Right atrium auricular region (tissue), 2 donors: ENCODE measurements at regions not wholly inside any gene's neighbourhood (a gene's known extent, or its start where the extent isn't known, plus 50 kb on each side); places are given as distances from the start of the nearest gene placed in this dataset.

Source experiments
- DNase-seq: peaks from one replicate; pipeline ENCODE4 v3.0.0-alpha.2; 2019; ENCODE audit warnings: low spot score
- H3K27ac ChIP-seq, 2 donors: fragments of 200-600 bp; sonication (generic); 1 replicate in 1 of 2; 2 replicates in 1 of 2; pipeline ENCODE4 v1.5.1; 2016 to 2019
- H3K27me3 ChIP-seq, 2 donors: fragments of 200-600 bp; sonication (generic); one replicate each; pipeline versions ENCODE4 v1.5.1 to v1.6.0; 2017 to 2019
- H3K36me3 ChIP-seq: fragments of 200-600 bp; sonication (generic); one replicate; pipeline ENCODE4 v1.5.1; 2016
- H3K4me1 ChIP-seq, 2 donors: fragments of 200-600 bp; sonication (generic); one replicate each; pipeline versions ENCODE4 v1.5.1 to v1.6.0; 2017 to 2019
- H3K4me3 ChIP-seq, 2 donors: fragments of 200-600 bp; sonication (generic); 1 replicate in 1 of 2; 2 replicates in 1 of 2; pipeline ENCODE4 v1.5.1; 2017 to 2019; ENCODE audit warnings: mild to moderate bottlenecking in 1 of 2, moderate library complexity in 1 of 2
- H3K9me3 ChIP-seq, 2 donors: fragments of 200-600 bp; sonication (generic); one replicate each; pipeline ENCODE4 v1.5.1; 2019
- TF ChIP-seq, protein P1 (sequence below), 2 donors: fragments of 200-600 bp; sonication (generic); IDR thresholded peaks; one replicate each; pipeline ENCODE4 v1.5.1; 2019; ENCODE audit warnings: antibody characterized with exemption in 2 of 2

DNA sequence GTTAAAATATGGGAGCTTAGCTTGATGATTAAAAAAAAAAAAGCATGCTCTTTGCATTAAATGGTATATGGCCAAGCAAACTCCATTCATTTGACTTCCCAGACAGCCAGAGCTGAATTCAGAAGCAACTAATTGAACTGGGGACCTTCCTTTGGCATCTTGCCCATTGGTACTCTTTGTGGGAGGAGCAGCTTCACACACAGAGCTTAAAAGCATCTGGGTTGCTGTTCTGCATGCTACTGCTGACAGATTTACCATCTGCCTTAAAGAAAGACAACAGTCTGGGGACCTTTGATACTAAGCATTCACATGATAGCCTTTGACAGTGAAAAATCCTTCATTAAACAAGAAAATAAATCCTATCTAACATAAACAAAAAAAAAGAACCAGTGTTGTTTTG is 977.9 kb downstream of the TMTC2 start:
- Histone ChIP-seq H3K4me1 (no peaks in the 10 kb centered on the region), H3K4me3 (no peak overlapping the region), H3K36me3 (no peaks in the 10 kb centered on the region), H3K27ac (no peak overlapping the region), H3K9me3 (no peaks in the 10 kb centered on the region), H3K27me3 (no peaks in the 10 kb centered on the region)
- DNase-seq = no peak
- TF ChIP-seq, protein P1, sequence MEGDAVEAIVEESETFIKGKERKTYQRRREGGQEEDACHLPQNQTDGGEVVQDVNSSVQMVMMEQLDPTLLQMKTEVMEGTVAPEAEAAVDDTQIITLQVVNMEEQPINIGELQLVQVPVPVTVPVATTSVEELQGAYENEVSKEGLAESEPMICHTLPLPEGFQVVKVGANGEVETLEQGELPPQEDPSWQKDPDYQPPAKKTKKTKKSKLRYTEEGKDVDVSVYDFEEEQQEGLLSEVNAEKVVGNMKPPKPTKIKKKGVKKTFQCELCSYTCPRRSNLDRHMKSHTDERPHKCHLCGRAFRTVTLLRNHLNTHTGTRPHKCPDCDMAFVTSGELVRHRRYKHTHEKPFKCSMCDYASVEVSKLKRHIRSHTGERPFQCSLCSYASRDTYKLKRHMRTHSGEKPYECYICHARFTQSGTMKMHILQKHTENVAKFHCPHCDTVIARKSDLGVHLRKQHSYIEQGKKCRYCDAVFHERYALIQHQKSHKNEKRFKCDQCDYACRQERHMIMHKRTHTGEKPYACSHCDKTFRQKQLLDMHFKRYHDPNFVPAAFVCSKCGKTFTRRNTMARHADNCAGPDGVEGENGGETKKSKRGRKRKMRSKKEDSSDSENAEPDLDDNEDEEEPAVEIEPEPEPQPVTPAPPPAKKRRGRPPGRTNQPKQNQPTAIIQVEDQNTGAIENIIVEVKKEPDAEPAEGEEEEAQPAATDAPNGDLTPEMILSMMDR (IDR thresholded peaks at IDR 0.05) = no peak

DNA sequence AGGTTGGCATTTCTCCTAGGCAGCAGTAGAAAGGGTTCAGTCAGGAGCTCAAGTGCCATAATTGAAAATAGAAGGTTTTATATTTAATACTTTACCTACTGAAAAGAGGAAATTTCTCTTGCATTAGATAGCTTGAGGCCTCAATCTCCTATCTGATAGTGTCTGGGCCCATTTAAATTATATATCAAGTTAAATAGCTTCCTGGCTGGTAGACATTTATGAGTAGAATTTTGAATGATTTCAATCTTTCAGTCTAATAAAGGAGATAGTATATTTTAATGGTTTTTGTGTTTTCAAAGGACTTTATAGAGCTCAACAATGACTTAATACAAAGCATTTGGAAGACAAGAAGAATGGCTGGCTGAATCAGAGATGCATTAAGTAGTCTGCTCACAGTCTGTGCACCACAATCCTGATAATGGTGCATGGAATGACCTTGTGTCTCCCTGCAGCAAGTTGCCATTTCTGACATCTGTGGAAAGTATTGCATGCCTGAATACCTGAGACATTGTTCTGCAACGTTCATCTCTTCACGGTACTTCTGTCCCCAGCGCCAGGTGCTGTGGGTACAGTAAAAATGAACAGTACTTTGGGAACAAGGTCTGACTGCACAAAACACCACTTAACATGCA is 974.1 kb downstream of the TMTC2 start:
- no peak overlapping the region for H3K4me3 ChIP-seq
- TF ChIP-seq, protein P1 (IDR thresholded peaks at IDR 0.05) = no peak
- H3K9me3 ChIP-seq = no peaks in the 10 kb centered on the region
- no peak overlapping the region for H3K27ac ChIP-seq
- no peaks in the 10 kb centered on the region for H3K27me3 ChIP-seq
- DNase-seq = no peak
- no peaks in the 10 kb centered on the region for H3K36me3 ChIP-seq
- H3K4me1 ChIP-seq = no peaks in the 10 kb centered on the region

DNA sequence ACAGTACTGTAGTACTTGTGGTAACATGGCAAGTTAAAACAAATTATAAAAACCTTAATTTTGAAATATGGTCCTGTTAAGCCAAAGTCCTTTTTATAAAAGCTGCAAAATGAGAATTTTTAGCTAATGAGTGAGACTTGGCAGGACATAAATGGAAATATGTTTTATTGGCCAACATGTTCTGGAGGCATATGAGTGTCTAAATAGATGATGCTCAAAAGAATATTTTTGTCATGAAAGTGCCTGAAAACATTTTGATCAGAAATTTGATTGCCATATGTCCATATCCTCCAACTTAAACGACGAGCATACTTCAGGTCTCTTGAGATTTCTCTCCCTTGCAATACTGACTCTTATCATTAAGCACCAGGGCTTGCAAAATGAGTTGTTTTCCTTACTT is 972.6 kb downstream of the TMTC2 start:
- Histone ChIP-seq H3K4me3 (no peak overlapping the region), H3K9me3 (no peaks in the 10 kb centered on the region), H3K27me3 (no peaks in the 10 kb centered on the region), H3K4me1 (no peaks in the 10 kb centered on the region), H3K27ac (no peak overlapping the region), H3K36me3 (no peaks in the 10 kb centered on the region)
- DNase-seq = no peak
- TF ChIP-seq, protein P1 (IDR thresholded peaks at IDR 0.05) = no peak

DNA sequence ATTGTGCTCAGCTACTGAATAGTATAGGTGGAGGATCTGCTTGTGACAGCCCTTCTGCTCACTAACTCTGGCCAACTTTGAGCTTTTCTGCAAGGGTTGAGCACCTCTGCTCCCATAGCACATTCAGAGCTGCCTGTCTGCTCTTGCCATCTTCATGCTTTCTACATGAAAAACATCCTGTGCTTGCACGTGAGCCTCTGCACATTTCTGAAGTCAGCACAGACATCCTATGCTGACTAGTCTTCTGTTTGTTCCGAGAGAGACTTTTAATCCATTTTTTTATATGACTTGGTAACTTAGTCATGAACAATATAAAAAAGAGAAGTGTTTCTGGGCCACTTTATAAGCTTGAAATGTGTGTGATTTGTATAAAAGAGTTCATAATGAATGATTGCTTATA is 969.3 kb downstream of the TMTC2 start:
- H3K27me3 ChIP-seq = no peaks in the 10 kb centered on the region
- no peak overlapping the region for H3K4me3 ChIP-seq
- TF ChIP-seq, protein P1 (IDR thresholded peaks at IDR 0.05) = no peak
- H3K27ac ChIP-seq = no peak overlapping the region
- DNase-seq = no peak
- no peaks in the 10 kb centered on the region for H3K36me3 ChIP-seq
- no peaks in the 10 kb centered on the region for H3K4me1 ChIP-seq
- peaks cover 8 to 20% of the 10 kb centered on the region in 2 donors for H3K9me3 ChIP-seq

DNA sequence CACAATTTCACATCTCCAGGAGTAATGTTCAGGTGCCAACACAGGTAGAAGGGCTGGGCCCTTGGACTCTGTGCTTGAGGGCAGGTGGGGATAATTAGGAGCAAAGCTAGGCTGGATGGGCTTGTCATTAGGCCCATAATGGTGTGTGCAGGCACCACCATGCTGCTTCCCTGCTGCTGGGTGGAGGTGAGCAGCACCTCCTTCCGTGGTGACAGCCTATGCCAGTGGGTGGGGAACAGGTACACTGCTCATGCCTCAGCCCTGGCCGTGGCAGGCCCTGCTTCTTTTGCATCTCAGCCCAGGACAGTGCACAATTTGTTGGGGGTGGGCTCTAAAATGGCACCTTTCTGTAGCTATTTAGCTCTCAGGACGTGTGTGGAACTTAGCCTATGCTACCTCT is 955.5 kb downstream of the TMTC2 start:
- Histone ChIP-seq H3K36me3 (no peaks in the 10 kb centered on the region), H3K27ac (no peak overlapping the region), H3K4me1 (no peaks in the 10 kb centered on the region), H3K4me3 (no peak overlapping the region), H3K9me3 (no peaks in the 10 kb centered on the region), H3K27me3 (no peaks in the 10 kb centered on the region)
- TF ChIP-seq, protein P1 (IDR thresholded peaks at IDR 0.05) = no peak
- DNase-seq = no peak

DNA sequence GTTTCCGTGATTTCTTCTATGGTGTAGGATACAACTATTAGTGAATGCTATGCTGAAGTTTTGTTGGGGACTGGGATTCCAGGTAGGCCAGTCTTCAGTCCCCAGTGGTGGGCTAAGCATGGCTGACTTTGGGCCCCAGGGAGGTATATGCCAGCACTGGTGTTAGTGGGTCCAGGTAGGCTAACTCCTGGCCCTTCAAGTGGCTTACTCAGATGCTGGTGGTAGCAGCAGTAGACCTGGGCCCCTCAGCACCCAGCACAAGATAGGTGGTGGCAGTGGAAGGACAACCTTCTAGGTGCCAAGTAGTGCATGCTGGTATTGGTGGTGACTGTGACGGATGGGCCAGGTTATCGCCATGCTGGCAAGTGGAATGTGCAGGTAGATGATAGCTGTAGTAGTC is 955.1 kb downstream of the TMTC2 start:
- H3K4me1 ChIP-seq = no peaks in the 10 kb centered on the region
- TF ChIP-seq, protein P1 (IDR thresholded peaks at IDR 0.05) = no peak
- H3K9me3 ChIP-seq = no peaks in the 10 kb centered on the region
- no peak for DNase-seq
- no peak overlapping the region for H3K27ac ChIP-seq
- H3K36me3 ChIP-seq = no peaks in the 10 kb centered on the region
- H3K27me3 ChIP-seq = no peaks in the 10 kb centered on the region
- no peak overlapping the region for H3K4me3 ChIP-seq
